HCT116 (cell line): ENCODE measurements at regions not wholly inside any gene's neighbourhood (a gene's known extent, or its start where the extent isn't known, plus 50 kb on each side); places are given as distances from the start of the nearest gene placed in this dataset.

Experiments used
- ATAC-seq: fragments of 200-7000 bp; cut with Tn5 transposase; 2 replicates; pipeline ENCODE4 v1.9.1; 2020; ENCODE audit warnings: mild to moderate bottlenecking, moderate library complexity
- BruUV-seq: library from RNA; stranded (reverse); fragments of 400-500 nt; replicated peaks from 2 replicates; lab custom pipeline; 2021; lab: Mats Ljungman, UMichigan
- CTCF ChIA-PET: fragments of 300-600 bp; sonication (Branson Sonifier 250); formaldehyde crosslinking; loops from one replicate; lab custom pipeline; 2021; ENCODE audit warnings: antibody characterized with exemption; lab: Charles Lee
- POLR2A ChIA-PET: fragments of 300-600, 350-600 bp; sonication (Branson Sonifier 250); formaldehyde crosslinking; loops from one replicate; lab custom pipeline; 2021; ENCODE audit warnings: antibody characterized with exemption; lab: Charles Lee
- RAD21 ChIA-PET, 2 experiments: fragments of 300-600 bp; sonication (Branson Sonifier 250); formaldehyde crosslinking; loops; one replicate each; lab custom pipeline; 2023; ENCODE audit warnings: low total read pairs in 2 of 2; ENCODE audit not compliant: uncharacterized antibody in 2 of 2, unreplicated experiment in 2 of 2, low non-redundant PET in 1 of 2; lab: Charles Lee
- DNase-seq: peaks from one replicate; pipeline ENCODE4 v3.0.0-alpha.2; 2010; ENCODE audit warnings: low read depth, low spot score
- H2AFZ ChIP-seq: fragments of 200-600 bp; shearing (Covaris generic), sonication (generic); 2 replicates; pipeline ENCODE4 v1.6.1; 2017; ENCODE audit warnings: low read depth, mixed run types, mixed read lengths, antibody characterized with exemption, low read length; ENCODE audit not compliant: poor library complexity, severe bottlenecking
- H3K27ac ChIP-seq: 2 replicates; pipeline ENCODE4 v1.5.1; 2012; ENCODE audit warnings: low read depth, low read length
- H3K27me3 ChIP-seq: fragments of 200-600 bp; sonication (generic); 2 replicates; pipeline ENCODE4 v1.6.1; 2016; ENCODE audit warnings: mixed run types, low read length, mixed read lengths; ENCODE audit not compliant: insufficient read depth
- H3K36me3 ChIP-seq, 2 experiments: fragments of 200-500 bp in 1 of 2; fragments of 200-600 bp in 1 of 2; sonication (Bioruptor generic) in 1 of 2; sonication (generic) in 1 of 2; 2 replicates each; pipeline versions ENCODE4 v1.5.1 to v1.6.1; 2014 to 2016; ENCODE audit warnings: low read length in 2 of 2, inconsistent platforms in 1 of 2, mixed read lengths in 1 of 2, mixed run types in 1 of 2; ENCODE audit not compliant: insufficient read depth in 2 of 2, control insufficient read depth in 1 of 2
- H3K4me1 ChIP-seq, 2 experiments: fragments of 200-600 bp in 1 of 2; sonication (generic) in 1 of 2; 2 replicates each; pipeline versions ENCODE4 v1.5.1 to v1.6.1; 2012 to 2017; ENCODE audit warnings: low read length in 2 of 2, inconsistent platforms in 1 of 2, mild to moderate bottlenecking in 1 of 2, mixed read lengths in 1 of 2, mixed run types in 1 of 2, moderate library complexity in 1 of 2; ENCODE audit not compliant: insufficient read depth in 2 of 2, control insufficient read depth in 1 of 2
- H3K4me2 ChIP-seq: fragments of 200-600 bp; sonication (generic); 2 replicates; pipeline ENCODE4 v1.6.1; 2017; ENCODE audit warnings: mixed run types, low read length, mixed read lengths
- H3K4me3 ChIP-seq, 2 experiments: fragments of 200-600 bp in 1 of 2; sonication (generic) in 1 of 2; replicated peaks in 1 of 2; 2 replicates each; pipeline ENCODE4 v1.5.1; 2011 to 2016; ENCODE audit warnings: low read length in 2 of 2, control low read depth in 1 of 2, low read depth in 1 of 2, mild to moderate bottlenecking in 1 of 2, mixed read lengths in 1 of 2, mixed run types in 1 of 2
- H3K79me2 ChIP-seq: fragments of 200-600 bp; sonication (generic); 2 replicates; pipeline ENCODE4 v1.6.1; 2017; ENCODE audit warnings: mild to moderate bottlenecking, mixed run types, low read length, moderate library complexity, mixed read lengths; ENCODE audit not compliant: insufficient read depth
- H3K9ac ChIP-seq: fragments of 200-600 bp; sonication (generic); 2 replicates; pipeline ENCODE4 v1.6.1; 2016; ENCODE audit warnings: low read length, mixed read lengths
- H3K9me2 ChIP-seq: fragments of 200-600 bp; sonication (generic), shearing (Covaris generic); 2 replicates; pipeline ENCODE4 v1.6.1; 2017; ENCODE audit warnings: mixed run types, mild to moderate bottlenecking, moderate library complexity; ENCODE audit not compliant: insufficient read depth
- H3K9me3 ChIP-seq, 2 experiments: fragments of 200-500 bp in 1 of 2; fragments of 200-600 bp in 1 of 2; sonication (Bioruptor generic) in 1 of 2; sonication (generic) in 1 of 2; 2 replicates each; pipeline ENCODE4 v1.6.1; 2014 to 2017; ENCODE audit warnings: low read length in 2 of 2, mixed read lengths in 2 of 2, inconsistent platforms in 1 of 2, low read depth in 1 of 2, mild to moderate bottlenecking in 1 of 2, mixed run types in 1 of 2, moderate library complexity in 1 of 2; ENCODE audit not compliant: control insufficient read depth in 1 of 2, insufficient read depth in 1 of 2
- H4K20me1 ChIP-seq: fragments of 200-600 bp; sonication (generic), shearing (Covaris generic); 2 replicates; pipeline ENCODE4 v1.6.1; 2017; ENCODE audit warnings: mixed run types, mild to moderate bottlenecking, moderate library complexity; ENCODE audit not compliant: insufficient read depth
- ATF3 ChIP-seq: IDR thresholded peaks from 2 replicates; pipeline ENCODE4 v1.6.1; 2012
- CBX3 ChIP-seq: IDR thresholded peaks from 2 replicates; pipeline ENCODE4 v1.6.1; 2012; ENCODE audit warnings: low read depth
- CEBPB ChIP-seq: IDR thresholded peaks from 2 replicates; pipeline ENCODE4 v1.6.1; 2012; ENCODE audit warnings: low read depth
- CTCF ChIP-seq, 3 experiments: fragments of 200-600 bp in 1 of 3; sonication (generic) in 1 of 3; IDR thresholded peaks in 2 of 3; conservative IDR thresholded peaks in 1 of 3; 2 replicates each; pipeline ENCODE4 v1.5.1; 2012 to 2017; ENCODE audit warnings: low read depth in 2 of 3, low read length in 2 of 3, antibody characterized with exemption in 1 of 3, borderline replicate concordance in 1 of 3, control low read depth in 1 of 3, mild to moderate bottlenecking in 1 of 3, mixed read lengths in 1 of 3, mixed run types in 1 of 3, moderate library complexity in 1 of 3; ENCODE audit not compliant: insufficient read depth in 1 of 3
- ELF1 ChIP-seq: IDR thresholded peaks from 2 replicates; pipeline ENCODE4 v1.6.1; 2012; ENCODE audit warnings: low read depth, borderline replicate concordance
- EZH2 ChIP-seq: fragments of 200-600 bp; sonication (generic); IDR thresholded peaks from 2 replicates; pipeline ENCODE4 v1.6.1; 2017; ENCODE audit warnings: antibody characterized with exemption, mixed run types
- EZH2phosphoT487 ChIP-seq: fragments of 200-600 bp; IDR thresholded peaks from 2 replicates; pipeline ENCODE4 v1.6.1; 2018; ENCODE audit warnings: antibody characterized with exemption, borderline replicate concordance
- FOSL1 ChIP-seq: IDR thresholded peaks from 2 replicates; pipeline ENCODE4 v1.6.1; 2012; ENCODE audit warnings: low read depth
- JUND ChIP-seq: IDR thresholded peaks from 2 replicates; pipeline ENCODE4 v1.6.1; 2012
- POLR2AphosphoS5 ChIP-seq: IDR thresholded peaks from 2 replicates; pipeline ENCODE4 v1.6.1; 2011; ENCODE audit warnings: mild to moderate bottlenecking, low read depth, low read length, moderate library complexity
- RAD21 ChIP-seq: IDR thresholded peaks from 2 replicates; pipeline ENCODE4 v1.6.1; 2012; ENCODE audit warnings: low read depth, mild to moderate bottlenecking
- SIN3A ChIP-seq: IDR thresholded peaks from 2 replicates; pipeline ENCODE4 v1.6.1; 2012; ENCODE audit warnings: low read depth
- TCF7L2 ChIP-seq: IDR thresholded peaks from 2 replicates; pipeline ENCODE4 v1.7.0; 2011; ENCODE audit warnings: borderline replicate concordance, inconsistent platforms; ENCODE audit not compliant: insufficient read depth, insufficient read length; ENCODE audit errors: extremely low read depth
- YY1 ChIP-seq: IDR thresholded peaks from 2 replicates; pipeline ENCODE4 v1.6.1; 2011; ENCODE audit warnings: low read length, low read depth, moderate library complexity, mild to moderate bottlenecking; ENCODE audit not compliant: insufficient replicate concordance; ENCODE audit errors: extremely low read depth
- ZNF274 ChIP-seq: fragments of 200-500 bp; sonication (Bioruptor generic); IDR thresholded peaks from 2 replicates; pipeline ENCODE4 v1.6.1; 2014; ENCODE audit warnings: mild to moderate bottlenecking, low read depth, low read length, inconsistent platforms
- intact Hi-C: fragments of 100-400 bp; cut with micrococcal nuclease; formaldehyde crosslinking; loops from 2 replicates; pipeline ENCODE4 v1.10.0; 2022
- TF ChIP-seq, protein P1 (sequence below): IDR thresholded peaks from 2 replicates; pipeline ENCODE4 v1.6.1; 2011; ENCODE audit warnings: mild to moderate bottlenecking, low read length, moderate library complexity; ENCODE audit not compliant: insufficient replicate concordance; ENCODE audit errors: extremely low read depth
- TF ChIP-seq, protein P2 (sequence below): IDR thresholded peaks from 2 replicates; pipeline ENCODE4 v1.6.1; 2012; ENCODE audit warnings: low read depth

DNA sequence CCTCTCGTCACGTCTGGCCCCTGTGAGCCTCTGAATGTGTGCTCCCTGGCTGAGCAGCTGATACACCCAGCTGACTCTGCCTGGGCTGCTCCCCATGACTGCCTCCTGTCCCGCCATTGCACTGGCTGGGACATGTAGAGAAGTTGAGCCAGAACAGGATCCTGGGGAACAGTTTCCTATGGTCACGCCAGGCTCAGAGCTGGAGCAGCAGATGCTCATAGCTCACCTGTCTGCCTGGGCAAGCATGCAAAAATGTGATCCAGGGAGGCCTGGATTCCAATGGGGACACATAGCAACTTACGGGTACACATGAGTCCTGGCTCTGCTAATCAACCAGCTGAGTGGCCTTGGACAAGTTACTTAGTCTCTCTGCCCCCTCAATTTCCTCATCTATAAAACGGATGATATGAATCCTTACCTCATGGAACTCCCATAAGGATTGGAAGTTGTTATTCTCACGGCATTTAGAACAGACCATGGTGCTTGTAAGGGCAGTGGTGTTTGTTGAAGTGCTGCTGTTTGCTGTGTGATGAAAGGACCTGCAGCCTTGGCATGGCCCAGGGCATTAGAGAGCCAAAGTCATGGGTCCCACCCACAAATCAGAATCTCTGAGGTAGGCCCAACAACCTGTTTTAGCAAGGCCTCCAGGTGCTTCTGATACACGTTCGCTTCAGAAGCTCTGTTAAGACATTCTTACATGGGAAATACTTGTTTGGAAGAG lies 150.3 kb upstream of the VANGL1 start:
- Histone ChIP-seq H3K36me3 (no peaks in the 10 kb centered on the region), H3K4me3 (no peak overlapping the region), H3K9me3 (no peaks in the 10 kb centered on the region)
- no TSS peak for BruUV-seq
- ChIA-PET CTCF (no interaction called here), POLR2A (no interaction called here)
- TF ChIP-seq EZH2phosphoT487 (no peak), ATF3 (no peak), CTCF (IDR thresholded peaks at IDR 0.05 in 2 of 3, conservative IDR thresholded peaks at IDR 0.05 in 1 of 3; ENCODE audit: borderline replicate concordance in 1 of 3, insufficient read depth in 1 of 3, low read depth in 2 of 3, low read length in 2 of 3) (no peak), CEBPB (no peak), POLR2AphosphoS5 (no peak), YY1 (no peak), CBX3 (no peak), JUND (no peak), ZNF274 (no peak), ELF1 (no peak), EZH2 (no peak), RAD21 (no peak), FOSL1 (no peak), TCF7L2 (no peak), SIN3A (no peak)
- TF ChIP-seq, protein P1, sequence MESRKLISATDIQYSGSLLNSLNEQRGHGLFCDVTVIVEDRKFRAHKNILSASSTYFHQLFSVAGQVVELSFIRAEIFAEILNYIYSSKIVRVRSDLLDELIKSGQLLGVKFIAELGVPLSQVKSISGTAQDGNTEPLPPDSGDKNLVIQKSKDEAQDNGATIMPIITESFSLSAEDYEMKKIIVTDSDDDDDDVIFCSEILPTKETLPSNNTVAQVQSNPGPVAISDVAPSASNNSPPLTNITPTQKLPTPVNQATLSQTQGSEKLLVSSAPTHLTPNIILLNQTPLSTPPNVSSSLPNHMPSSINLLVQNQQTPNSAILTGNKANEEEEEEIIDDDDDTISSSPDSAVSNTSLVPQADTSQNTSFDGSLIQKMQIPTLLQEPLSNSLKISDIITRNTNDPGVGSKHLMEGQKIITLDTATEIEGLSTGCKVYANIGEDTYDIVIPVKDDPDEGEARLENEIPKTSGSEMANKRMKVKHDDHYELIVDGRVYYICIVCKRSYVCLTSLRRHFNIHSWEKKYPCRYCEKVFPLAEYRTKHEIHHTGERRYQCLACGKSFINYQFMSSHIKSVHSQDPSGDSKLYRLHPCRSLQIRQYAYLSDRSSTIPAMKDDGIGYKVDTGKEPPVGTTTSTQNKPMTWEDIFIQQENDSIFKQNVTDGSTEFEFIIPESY, result no peak
- TF ChIP-seq, protein P2, sequence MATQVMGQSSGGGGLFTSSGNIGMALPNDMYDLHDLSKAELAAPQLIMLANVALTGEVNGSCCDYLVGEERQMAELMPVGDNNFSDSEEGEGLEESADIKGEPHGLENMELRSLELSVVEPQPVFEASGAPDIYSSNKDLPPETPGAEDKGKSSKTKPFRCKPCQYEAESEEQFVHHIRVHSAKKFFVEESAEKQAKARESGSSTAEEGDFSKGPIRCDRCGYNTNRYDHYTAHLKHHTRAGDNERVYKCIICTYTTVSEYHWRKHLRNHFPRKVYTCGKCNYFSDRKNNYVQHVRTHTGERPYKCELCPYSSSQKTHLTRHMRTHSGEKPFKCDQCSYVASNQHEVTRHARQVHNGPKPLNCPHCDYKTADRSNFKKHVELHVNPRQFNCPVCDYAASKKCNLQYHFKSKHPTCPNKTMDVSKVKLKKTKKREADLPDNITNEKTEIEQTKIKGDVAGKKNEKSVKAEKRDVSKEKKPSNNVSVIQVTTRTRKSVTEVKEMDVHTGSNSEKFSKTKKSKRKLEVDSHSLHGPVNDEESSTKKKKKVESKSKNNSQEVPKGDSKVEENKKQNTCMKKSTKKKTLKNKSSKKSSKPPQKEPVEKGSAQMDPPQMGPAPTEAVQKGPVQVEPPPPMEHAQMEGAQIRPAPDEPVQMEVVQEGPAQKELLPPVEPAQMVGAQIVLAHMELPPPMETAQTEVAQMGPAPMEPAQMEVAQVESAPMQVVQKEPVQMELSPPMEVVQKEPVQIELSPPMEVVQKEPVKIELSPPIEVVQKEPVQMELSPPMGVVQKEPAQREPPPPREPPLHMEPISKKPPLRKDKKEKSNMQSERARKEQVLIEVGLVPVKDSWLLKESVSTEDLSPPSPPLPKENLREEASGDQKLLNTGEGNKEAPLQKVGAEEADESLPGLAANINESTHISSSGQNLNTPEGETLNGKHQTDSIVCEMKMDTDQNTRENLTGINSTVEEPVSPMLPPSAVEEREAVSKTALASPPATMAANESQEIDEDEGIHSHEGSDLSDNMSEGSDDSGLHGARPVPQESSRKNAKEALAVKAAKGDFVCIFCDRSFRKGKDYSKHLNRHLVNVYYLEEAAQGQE, result no peak
- TF ChIP-seq, all 23 proteins: peak for 0
- DNase-seq (no peak), ATAC-seq (no peak)
- no peak overlapping the region for H3K4me2 ChIP-seq
- no peaks in the 10 kb centered on the region for H3K27me3 ChIP-seq
- RAD21 ChIA-PET, result no interaction called here
- H3K9ac ChIP-seq, result no peak overlapping the region
- H3K4me1 ChIP-seq, result peaks cover 0 to 4% of the 10 kb centered on the region in 2 experiments; a peak in 1 of 4 replicates
- intact Hi-C loops, result no loop called here
- no peak overlapping the region for H2AFZ ChIP-seq
- no peak overlapping the region for H3K27ac ChIP-seq
- H3K79me2 ChIP-seq, result no peaks in the 10 kb centered on the region
- no peaks in the 10 kb centered on the region for H3K9me2 ChIP-seq
- H4K20me1 ChIP-seq, result no peaks in the 10 kb centered on the region
